Panc1 (cell line): ENCODE measurements at regions not wholly inside any gene's neighbourhood (a gene's known extent, or its start where the extent isn't known, plus 50 kb on each side); places are given as distances from the start of the nearest gene placed in this dataset.

Experiments used
- POLR2AphosphoS5 ChIP-seq: IDR thresholded peaks from 2 replicates; pipeline ENCODE4 v1.6.1; 2012; ENCODE audit warnings: mild to moderate bottlenecking, low read depth, low read length, moderate library complexity
- TF ChIP-seq, protein P1 (sequence below): fragments of 450-650 bp; IDR thresholded peaks from 2 replicates; pipeline ENCODE4 v1.5.1; 2017; ENCODE audit warnings: mild to moderate bottlenecking

DNA sequence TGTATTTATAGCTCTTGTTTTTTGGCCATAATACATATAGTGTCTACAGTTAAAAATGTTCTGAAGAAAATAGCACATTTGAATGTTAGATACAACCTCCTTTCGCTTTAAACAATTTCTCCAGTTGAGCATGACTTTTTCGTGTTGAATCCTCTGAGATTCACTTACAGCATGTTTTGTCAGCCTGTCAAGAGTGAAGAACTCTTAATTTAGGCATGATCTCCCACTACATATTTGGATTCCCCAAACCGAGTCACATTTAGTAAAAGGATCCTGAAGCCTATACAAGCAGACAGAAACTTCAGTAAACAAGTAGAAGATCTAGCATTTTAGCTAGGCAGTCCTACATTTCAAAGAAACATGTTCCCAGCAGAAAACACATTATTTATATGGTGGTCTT, 796.6 kb downstream of the MCTP2 start:
- TF ChIP-seq, protein P1, sequence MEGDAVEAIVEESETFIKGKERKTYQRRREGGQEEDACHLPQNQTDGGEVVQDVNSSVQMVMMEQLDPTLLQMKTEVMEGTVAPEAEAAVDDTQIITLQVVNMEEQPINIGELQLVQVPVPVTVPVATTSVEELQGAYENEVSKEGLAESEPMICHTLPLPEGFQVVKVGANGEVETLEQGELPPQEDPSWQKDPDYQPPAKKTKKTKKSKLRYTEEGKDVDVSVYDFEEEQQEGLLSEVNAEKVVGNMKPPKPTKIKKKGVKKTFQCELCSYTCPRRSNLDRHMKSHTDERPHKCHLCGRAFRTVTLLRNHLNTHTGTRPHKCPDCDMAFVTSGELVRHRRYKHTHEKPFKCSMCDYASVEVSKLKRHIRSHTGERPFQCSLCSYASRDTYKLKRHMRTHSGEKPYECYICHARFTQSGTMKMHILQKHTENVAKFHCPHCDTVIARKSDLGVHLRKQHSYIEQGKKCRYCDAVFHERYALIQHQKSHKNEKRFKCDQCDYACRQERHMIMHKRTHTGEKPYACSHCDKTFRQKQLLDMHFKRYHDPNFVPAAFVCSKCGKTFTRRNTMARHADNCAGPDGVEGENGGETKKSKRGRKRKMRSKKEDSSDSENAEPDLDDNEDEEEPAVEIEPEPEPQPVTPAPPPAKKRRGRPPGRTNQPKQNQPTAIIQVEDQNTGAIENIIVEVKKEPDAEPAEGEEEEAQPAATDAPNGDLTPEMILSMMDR: no peak
- no peak for TF ChIP-seq POLR2AphosphoS5
